ENCODE measurements at regions not wholly inside any gene's neighbourhood (a gene's known extent, or its start where the extent isn't known, plus 50 kb on each side); places are given as distances from the start of the nearest gene placed in this dataset.

DNA sequence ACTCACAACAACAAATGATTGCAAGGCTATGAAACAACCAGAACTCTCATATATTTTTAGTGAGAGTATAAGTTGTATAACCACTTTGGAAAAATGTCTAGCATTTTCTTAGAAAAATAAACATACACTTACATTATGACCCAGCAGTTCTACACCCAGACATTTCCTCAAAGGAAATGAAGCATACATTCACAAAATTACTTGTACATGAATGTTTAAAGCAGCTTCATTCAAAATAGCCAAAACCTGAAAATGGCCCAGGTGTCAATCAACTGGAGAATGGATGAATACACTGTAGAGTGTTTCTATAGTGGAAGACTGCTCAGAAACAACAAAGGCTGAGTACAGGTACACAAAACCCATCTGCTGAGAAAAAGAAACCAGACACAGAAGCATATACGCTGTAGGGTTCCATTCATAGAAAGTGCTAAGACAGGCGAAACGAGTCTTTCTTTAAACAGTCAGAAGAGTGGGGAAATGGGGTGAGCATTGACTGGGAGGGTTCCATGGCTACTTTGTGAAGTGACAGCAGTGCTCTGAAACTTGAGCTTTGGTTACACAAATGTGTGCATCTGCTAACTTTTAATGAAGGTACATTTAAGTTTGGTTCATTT lies 799.0 kb downstream of the DCDC2C start:
- intact Hi-C loops (cut with micrococcal nuclease; ENCODE audit: unreplicated experiment) = no loop called here
- H2AFZ ChIP-seq = no peak overlapping the region
- ChIA-PET CTCF (no interaction called here), POLR2A (ENCODE audit: unreplicated experiment) (no interaction called here)
- no peaks in the 10 kb centered on the region for H4K20me1 ChIP-seq (ENCODE audit: insufficient read depth)
- no peak for DNase-seq
- BruUV-seq (replicated peaks) = no TSS peak
- H3K27ac ChIP-seq = no peak overlapping the region
- no peaks in the 10 kb centered on the region for H3K9me3 ChIP-seq (ENCODE audit: insufficient read depth, low read depth)
- H3K4me2 ChIP-seq = no peak overlapping the region
- H3K9me2 ChIP-seq (ENCODE audit: insufficient read depth) = no peaks in the 10 kb centered on the region
- H3K27me3 ChIP-seq (ENCODE audit: insufficient read depth, low read depth) = no peaks in the 10 kb centered on the region
- H3F3A ChIP-seq (ENCODE audit: insufficient read depth, low read depth) = no peaks in the 10 kb centered on the region
- no peaks in the 10 kb centered on the region for H3K4me1 ChIP-seq (replicated peaks; ENCODE audit: insufficient read depth)
- H3K36me3 ChIP-seq (ENCODE audit: low read depth) = no peaks in the 10 kb centered on the region
- TF ChIP-seq EZH2 (IDR thresholded peaks at IDR 0.05; ENCODE audit: low read depth) (no peak), CTCF (conservative IDR thresholded peaks at IDR 0.05) (no peak)
- H3K79me2 ChIP-seq (ENCODE audit: low read depth) = no peaks in the 10 kb centered on the region
- H3K4me3 ChIP-seq = no peak overlapping the region

DNA sequence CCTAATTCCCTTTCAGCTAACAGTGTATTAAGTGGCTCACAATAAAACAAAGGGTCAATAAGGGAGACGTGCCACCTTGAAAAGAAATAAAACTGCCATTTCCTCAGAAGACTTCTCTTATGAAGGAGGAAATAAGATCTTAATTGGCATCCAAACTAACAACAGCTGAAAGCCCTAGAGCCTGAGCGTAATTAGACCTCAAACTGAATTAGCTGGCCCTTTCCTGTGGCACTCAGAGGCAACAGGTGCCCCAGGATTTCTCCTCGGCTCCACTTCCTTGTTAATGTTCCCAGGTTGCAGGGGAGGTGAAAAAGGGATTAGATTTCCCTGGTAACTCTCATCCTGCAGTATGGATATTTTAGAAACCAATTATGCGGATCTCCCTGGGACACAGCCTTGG lies 804.3 kb downstream of the DCDC2C start:
- intact Hi-C loops (cut with micrococcal nuclease; ENCODE audit: unreplicated experiment) = no loop called here
- CTCF ChIA-PET = no interaction called here
- BruUV-seq (replicated peaks) = no TSS peak

DNA sequence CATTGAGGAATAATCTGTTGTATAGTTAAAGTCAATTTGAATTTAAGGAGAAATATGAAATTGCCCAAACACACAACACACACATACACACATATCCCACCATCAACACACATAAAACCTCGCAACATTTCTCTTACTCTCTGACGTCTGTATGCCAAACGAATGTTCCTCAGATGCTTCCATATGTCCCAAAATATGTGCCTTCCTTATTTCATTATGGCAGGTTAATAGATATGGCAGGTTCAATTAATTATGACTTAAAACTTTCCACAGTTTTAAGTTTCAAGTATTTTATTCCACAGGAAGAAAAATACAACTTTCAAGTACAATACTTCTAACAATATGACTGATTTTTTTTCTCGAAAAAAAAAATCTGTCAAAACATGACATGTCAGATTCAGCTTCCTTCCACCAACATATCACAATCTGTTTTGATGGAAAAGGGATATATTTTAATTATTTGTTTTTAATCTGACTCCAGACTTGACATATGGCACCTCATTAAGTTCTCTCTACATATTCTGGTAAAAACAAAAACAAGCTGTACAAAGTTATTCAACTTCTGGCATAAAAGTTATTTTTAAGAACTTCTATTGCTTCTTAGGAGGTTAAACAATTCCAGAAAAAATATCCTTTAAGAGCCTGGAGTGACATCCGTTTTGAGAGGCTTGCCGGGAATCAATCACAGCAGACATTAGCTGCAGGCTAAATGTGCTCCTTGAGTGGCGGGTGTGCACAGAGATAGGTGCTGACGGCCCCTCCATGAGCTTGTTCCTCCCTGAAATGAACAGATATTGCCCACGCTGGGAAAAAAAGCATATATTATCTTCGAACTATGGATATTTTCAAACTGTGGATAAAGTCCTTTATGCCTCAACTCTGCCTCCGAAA lies 812.7 kb downstream of the DCDC2C start:
- Histone ChIP-seq H3K27me3 (ENCODE audit: insufficient read depth, low read depth) (no peaks in the 10 kb centered on the region), H3K36me3 (ENCODE audit: low read depth) (no peaks in the 10 kb centered on the region), H3K4me2 (no peak overlapping the region), H3F3A (ENCODE audit: insufficient read depth, low read depth) (no peaks in the 10 kb centered on the region), H3K4me1 (replicated peaks; ENCODE audit: insufficient read depth) (no peaks in the 10 kb centered on the region), H3K9me2 (ENCODE audit: insufficient read depth) (no peaks in the 10 kb centered on the region), H3K4me3 (no peak overlapping the region), H2AFZ (no peak overlapping the region), H3K9me3 (ENCODE audit: insufficient read depth, low read depth) (no peaks in the 10 kb centered on the region), H3K27ac (no peak overlapping the region), H4K20me1 (ENCODE audit: insufficient read depth) (no peaks in the 10 kb centered on the region), H3K79me2 (ENCODE audit: low read depth) (no peaks in the 10 kb centered on the region)
- intact Hi-C loops (cut with micrococcal nuclease; ENCODE audit: unreplicated experiment) = no loop called here
- ChIA-PET POLR2A (ENCODE audit: unreplicated experiment) (no interaction called here), CTCF (no interaction called here)
- BruUV-seq (replicated peaks) = no TSS peak
- DNase-seq = no peak
- TF ChIP-seq EZH2 (IDR thresholded peaks at IDR 0.05; ENCODE audit: low read depth) (no peak), CTCF (conservative IDR thresholded peaks at IDR 0.05) (no peak)

More for the DNA sequence above, 804.3 kb downstream of the DCDC2C start:
- POLR2A ChIA-PET (ENCODE audit: unreplicated experiment) = no interaction called here
- no peaks in the 10 kb centered on the region for H3K4me1 ChIP-seq (replicated peaks; ENCODE audit: insufficient read depth)
- TF ChIP-seq CTCF (conservative IDR thresholded peaks at IDR 0.05) = no peak
- TF ChIP-seq EZH2 (IDR thresholded peaks at IDR 0.05; ENCODE audit: low read depth) = no peak
- H2AFZ ChIP-seq = peak overlapping the region; percentile 63
- no peaks in the 10 kb centered on the region for H3K9me2 ChIP-seq (ENCODE audit: insufficient read depth)
- DNase-seq = no peak
- H3K27ac ChIP-seq = no peak overlapping the region
- H4K20me1 ChIP-seq (ENCODE audit: insufficient read depth) = no peaks in the 10 kb centered on the region
- H3F3A ChIP-seq (ENCODE audit: insufficient read depth, low read depth) = no peaks in the 10 kb centered on the region
- no peaks in the 10 kb centered on the region for H3K27me3 ChIP-seq (ENCODE audit: insufficient read depth, low read depth)
- H3K36me3 ChIP-seq (ENCODE audit: low read depth) = no peaks in the 10 kb centered on the region
- no peaks in the 10 kb centered on the region for H3K79me2 ChIP-seq (ENCODE audit: low read depth)
- H3K4me2 ChIP-seq = no peak overlapping the region
- no peak overlapping the region for H3K4me3 ChIP-seq
- no peaks in the 10 kb centered on the region for H3K9me3 ChIP-seq (ENCODE audit: insufficient read depth, low read depth)
